PC-3 (cell line): ENCODE measurements at regions not wholly inside any gene's neighbourhood (a gene's known extent, or its start where the extent isn't known, plus 50 kb on each side); places are given as distances from the start of the nearest gene placed in this dataset.

ENCODE experiments used
- ATAC-seq: fragments of 200-7000 bp; cut with Tn5 transposase; 2 replicates; pipeline ENCODE4 v1.9.1; 2020; ENCODE audit warnings: mild to moderate bottlenecking, moderate library complexity
- BruUV-seq: library from RNA; stranded (reverse); fragments of 400-500 nt; replicated peaks from 2 replicates; lab custom pipeline; 2021; lab: Mats Ljungman, UMichigan
- CTCF ChIA-PET: fragments of 300-600 bp; sonication (Branson Sonifier 250); formaldehyde crosslinking; loops from one replicate; lab custom pipeline; 2022; ENCODE audit warnings: antibody characterized with exemption; lab: Charles Lee
- POLR2A ChIA-PET: fragments of 300-600 bp; sonication (Branson Sonifier 250); formaldehyde crosslinking; loops from one replicate; lab custom pipeline; 2022; ENCODE audit warnings: antibody characterized with exemption; ENCODE audit not compliant: unreplicated experiment; lab: Charles Lee
- DNase-seq: peaks from one replicate; pipeline ENCODE4 v3.0.0-alpha.2; 2015
- H2AFZ ChIP-seq: fragments of 300-600 bp; sonication (generic); 2 replicates; pipeline ENCODE4 v1.6.0; 2016; ENCODE audit warnings: antibody characterized with exemption, low read length
- H3F3A ChIP-seq: fragments of 300-600 bp; sonication (generic); one replicate; pipeline ENCODE4 v1.6.0; 2017; ENCODE audit warnings: antibody characterized with exemption, low read length, control low read depth, mild to moderate bottlenecking; ENCODE audit not compliant: unreplicated experiment
- H3K27ac ChIP-seq: fragments of 300-600 bp; sonication (generic); 2 replicates; pipeline ENCODE4 v1.5.1; 2016; ENCODE audit warnings: mild to moderate bottlenecking, low read length
- H3K27me3 ChIP-seq: fragments of 300-600 bp; sonication (generic); 2 replicates; pipeline ENCODE4 v1.6.1; 2016; ENCODE audit warnings: low read length, mixed read lengths
- H3K36me3 ChIP-seq: fragments of 300-600 bp; sonication (generic); 2 replicates; pipeline ENCODE4 v1.6.1; 2016; ENCODE audit warnings: low read depth, mixed run types, low read length, mixed read lengths
- H3K4me1 ChIP-seq: fragments of 300-600 bp; sonication (generic); 2 replicates; pipeline ENCODE4 v1.5.1; 2016; ENCODE audit warnings: low read length; ENCODE audit not compliant: insufficient read depth
- H3K4me2 ChIP-seq: fragments of 300-600 bp; sonication (generic); 2 replicates; pipeline ENCODE4 v1.6.0; 2016; ENCODE audit warnings: low read length
- H3K4me3 ChIP-seq: fragments of 300-600 bp; sonication (generic); 2 replicates; pipeline ENCODE4 v1.5.1; 2016; ENCODE audit warnings: mild to moderate bottlenecking, low read length, mixed read lengths
- H3K79me2 ChIP-seq: fragments of 300-600 bp; sonication (generic); 2 replicates; pipeline ENCODE4 v1.6.1; 2017; ENCODE audit warnings: low read length, mixed read lengths
- H3K9ac ChIP-seq: fragments of 300-600 bp; sonication (generic); 2 replicates; pipeline ENCODE4 v1.6.0; 2016; ENCODE audit warnings: mild to moderate bottlenecking, low read length
- H3K9me2 ChIP-seq: fragments of 300-600 bp; sonication (generic); replicated peaks from 2 replicates; pipeline ENCODE4 v1.6.1; 2016; ENCODE audit warnings: mixed run types, low read length, mixed read lengths
- H3K9me3 ChIP-seq: fragments of 300-600 bp; sonication (generic); 2 replicates; pipeline ENCODE4 v1.6.1; 2016; ENCODE audit warnings: low read length, mixed read lengths
- H4K20me1 ChIP-seq: fragments of 300-600 bp; sonication (generic); 2 replicates; pipeline ENCODE4 v1.6.1; 2016; ENCODE audit warnings: low read length, mixed read lengths
- CTCF ChIP-seq: fragments of 300-600 bp; sonication (generic); conservative IDR thresholded peaks from 2 replicates; pipeline ENCODE4 v1.5.1; 2017; ENCODE audit warnings: antibody characterized with exemption, low read depth, mild to moderate bottlenecking, low read length
- EZH2 ChIP-seq: fragments of 300-600 bp; sonication (generic); IDR thresholded peaks from one replicate; pipeline ENCODE4 v1.6.1; 2017; ENCODE audit warnings: antibody characterized with exemption, mild to moderate bottlenecking, low read length; ENCODE audit not compliant: unreplicated experiment
- EZH2phosphoT487 ChIP-seq: fragments of 300-600 bp; sonication (generic); IDR thresholded peaks from 2 replicates; pipeline ENCODE4 v1.6.1; 2018; ENCODE audit warnings: mild to moderate bottlenecking, antibody characterized with exemption, low read length, borderline replicate concordance
- intact Hi-C: fragments of 100-400 bp; cut with micrococcal nuclease; formaldehyde crosslinking; loops from 2 replicates; pipeline ENCODE4 v1.9.0; 2023

GRCh38 chr12:124231980-124232653 lies 62.8 kb upstream of the RFLNA start:
- Histone ChIP-seq H3K4me3 (no peak overlapping the region), H3K27ac (no peak overlapping the region), H3K9me2 (no peaks in the 10 kb centered on the region), H3K36me3 (no peaks in the 10 kb centered on the region), H3F3A (no peaks in the 10 kb centered on the region), H3K79me2 (no peaks in the 10 kb centered on the region), H3K4me1 (no peaks in the 10 kb centered on the region), H3K27me3 (peaks cover 73% of the 10 kb centered on the region), H3K9me3 (no peaks in the 10 kb centered on the region), H4K20me1 (no peaks in the 10 kb centered on the region), H2AFZ (no peak overlapping the region), H3K9ac (no peak overlapping the region), H3K4me2 (no peak overlapping the region)
- CTCF ChIA-PET, result no interaction called here
- intact Hi-C loops, result no loop called here
- DNase-seq (no peak), ATAC-seq (0 out of 2 replicates have a peak, but pooled peaks have one; percentile 31)
- TF ChIP-seq CTCF, result no peak
- no peak for TF ChIP-seq EZH2phosphoT487
- TF ChIP-seq EZH2, result no peak
- BruUV-seq, result no TSS peak
- POLR2A ChIA-PET, result no interaction called here

- Histone ChIP-seq H3K27me3 (peaks cover 68% of the 10 kb centered on the region), H3F3A (no peaks in the 10 kb centered on the region), H3K9ac (no peak overlapping the region), H3K36me3 (no peaks in the 10 kb centered on the region), H3K4me2 (no peak overlapping the region), H3K27ac (no peak overlapping the region), H2AFZ (no peak overlapping the region), H3K4me1 (no peaks in the 10 kb centered on the region), H3K9me3 (no peaks in the 10 kb centered on the region), H4K20me1 (no peaks in the 10 kb centered on the region), H3K9me2 (no peaks in the 10 kb centered on the region), H3K79me2 (no peaks in the 10 kb centered on the region), H3K4me3 (no peak overlapping the region)
- POLR2A ChIA-PET, result no interaction called here
- DNase-seq, result no peak
- ATAC-seq, result no peak
- no TSS peak for BruUV-seq
- CTCF ChIA-PET, result no interaction called here
- TF ChIP-seq EZH2, result no peak
- no peak for TF ChIP-seq CTCF
- no peak for TF ChIP-seq EZH2phosphoT487
- intact Hi-C loops, result no loop called here
Observed at GRCh38 chr12:124232654-124232987, 62.3 kb upstream of the RFLNA start.

GRCh38 chr12:124233041-124233796 lies 61.7 kb upstream of the RFLNA start:
- H3F3A ChIP-seq, result no peaks in the 10 kb centered on the region
- H3K4me2 ChIP-seq, result no peak overlapping the region
- ChIA-PET CTCF (no interaction called here), POLR2A (interaction anchor here (0.5 kb wide), 1 partner anchor 50 kb away, joined by 3 read pairs; no protein-coding TSS in a partner anchor)
- BruUV-seq, result no TSS peak
- H2AFZ ChIP-seq, result no peak overlapping the region
- H3K9me3 ChIP-seq, result no peaks in the 10 kb centered on the region
- H4K20me1 ChIP-seq, result no peaks in the 10 kb centered on the region
- H3K27ac ChIP-seq, result no peak overlapping the region
- H3K4me1 ChIP-seq, result no peaks in the 10 kb centered on the region
- H3K4me3 ChIP-seq, result no peak overlapping the region
- ATAC-seq, result no peak
- no peaks in the 10 kb centered on the region for H3K9me2 ChIP-seq
- no peak for TF ChIP-seq EZH2
- no peak for TF ChIP-seq EZH2phosphoT487
- TF ChIP-seq CTCF, result no peak
- intact Hi-C loops, result no loop called here
- H3K79me2 ChIP-seq, result no peaks in the 10 kb centered on the region
- peaks cover 66% of the 10 kb centered on the region for H3K27me3 ChIP-seq
- no peaks in the 10 kb centered on the region for H3K36me3 ChIP-seq
- H3K9ac ChIP-seq, result no peak overlapping the region
- peak; percentile 30 for DNase-seq
